Mucosa of descending colon (tissue), 3 donors: ENCODE measurements at regions not wholly inside any gene's neighbourhood (a gene's known extent, or its start where the extent isn't known, plus 50 kb on each side); places are given as distances from the start of the nearest gene placed in this dataset.

Experiments
- ATAC-seq: fragments of 200-7000 bp; cut with Tn5 transposase; one replicate; pipeline ENCODE4 v1.9.1; 2020; ENCODE audit warnings: mild to moderate bottlenecking, moderate library complexity
- DNase-seq, 3 donors: peaks; one replicate each; pipeline ENCODE4 v3.0.0-alpha.2; 2020
- H3K36me3 ChIP-seq: fragments of 200-600 bp; one replicate; pipeline ENCODE4 v1.8.0; 2021; ENCODE audit warnings: low read depth, mild to moderate bottlenecking
- H3K4me1 ChIP-seq: fragments of 200-600 bp; one replicate; pipeline ENCODE4 v1.8.0; 2021; ENCODE audit warnings: low read depth, mild to moderate bottlenecking
- H3K4me3 ChIP-seq: fragments of 200-600 bp; one replicate; pipeline ENCODE4 v1.8.0; 2021; ENCODE audit warnings: mild to moderate bottlenecking
- H3K9me3 ChIP-seq: fragments of 200-600 bp; one replicate; pipeline ENCODE4 v1.8.0; 2021; ENCODE audit warnings: mild to moderate bottlenecking
- CTCF ChIP-seq: fragments of 200-600 bp; IDR thresholded peaks from one replicate; pipeline ENCODE4 v1.8.0; 2022; ENCODE audit warnings: antibody characterized with exemption, mild to moderate bottlenecking
- intact Hi-C, 2 donors: fragments of 100-400 bp; cut with DNase I in 1 of 2; cut with micrococcal nuclease in 1 of 2; formaldehyde crosslinking; loops; one replicate each; pipeline versions ENCODE4 v1.11.0 to v1.11.1; 2022; cut with DNase I, micrococcal nuclease
- donor health status: DM: no; HTN: no; CAD: no; lungs with moderate emphysema.
- donor health status: DM: no; HTN: no; CAD: no.
- donor health status: DM: no; HTN: yes; CAD: no.

GRCh38 chr4:3348621-3349020 lies 55.8 kb downstream of the RGS12 start:
- Histone ChIP-seq H3K9me3 (no peaks in the 10 kb centered on the region), H3K36me3 (no peaks in the 10 kb centered on the region), H3K4me1 (no peaks in the 10 kb centered on the region), H3K4me3 (no peak overlapping the region)
- ATAC-seq (no peak), DNase-seq (no peak)
- no peak for TF ChIP-seq CTCF
- intact Hi-C loops = loop anchor here in 1 of 2 donors (5.0 kb wide), 1 partner anchor 94 kb away; the partner anchor contains the start of gene HGFAC

GRCh38 chr4:3349116-3349515 lies 56.3 kb downstream of the RGS12 start:
- TF ChIP-seq CTCF = no peak
- no peaks in the 10 kb centered on the region for H3K4me1 ChIP-seq
- ATAC-seq = no peak
- H3K4me3 ChIP-seq = no peak overlapping the region
- no peaks in the 10 kb centered on the region for H3K36me3 ChIP-seq
- intact Hi-C loops = loop anchor here in 1 of 2 donors (5.0 kb wide), 1 partner anchor 93 kb away; the partner anchor contains the start of gene HGFAC
- DNase-seq = no peak
- no peaks in the 10 kb centered on the region for H3K9me3 ChIP-seq

- Histone ChIP-seq H3K9me3 (no peaks in the 10 kb centered on the region), H3K4me1 (no peaks in the 10 kb centered on the region), H3K4me3 (no peak overlapping the region), H3K36me3 (no peaks in the 10 kb centered on the region)
- intact Hi-C loops = no loop called here
- DNase-seq (no peak), ATAC-seq (no peak)
- no peak for TF ChIP-seq CTCF
These were observed 59.2 kb downstream of the RGS12 start for GRCh38 chr4:3351997-3352396.

- no peaks in the 10 kb centered on the region for H3K9me3 ChIP-seq
- no peaks in the 10 kb centered on the region for H3K36me3 ChIP-seq
- H3K4me3 ChIP-seq = no peak overlapping the region
- H3K4me1 ChIP-seq = no peaks in the 10 kb centered on the region
- no peak for ATAC-seq
- no peak for DNase-seq
- no peak for TF ChIP-seq CTCF
- intact Hi-C loops = no loop called here
These were observed 59.7 kb downstream of the RGS12 start for GRCh38 chr4:3352505-3352904.

GRCh38 chr4:3352941-3353594 lies 60.2 kb downstream of the RGS12 start:
- H3K9me3 ChIP-seq = no peaks in the 10 kb centered on the region
- H3K4me1 ChIP-seq = no peaks in the 10 kb centered on the region
- DNase-seq (no peak), ATAC-seq (no peak)
- intact Hi-C loops = no loop called here
- no peaks in the 10 kb centered on the region for H3K36me3 ChIP-seq
- TF ChIP-seq CTCF = no peak
- H3K4me3 ChIP-seq = no peak overlapping the region
